Activated CD8-positive, alpha-beta T cell treated with anti-CD3 and anti-CD28 coated beads for 36 hours (primary cell): ENCODE measurements at regions not wholly inside any gene's neighbourhood (a gene's known extent, or its start where the extent isn't known, plus 50 kb on each side); places are given as distances from the start of the nearest gene placed in this dataset.

Source experiments
- ATAC-seq: fragments of 200-7000 bp; cut with Tn5 transposase; one replicate; pipeline ENCODE4 v1.10.0; 2021; ENCODE audit warnings: mild to moderate bottlenecking, moderate library complexity
- CTCF ChIA-PET: fragments of 350-600 bp; sonication (Branson Sonifier 250); formaldehyde crosslinking; loops from one replicate; lab custom pipeline; 2021; ENCODE audit warnings: antibody characterized with exemption; lab: Charles Lee
- POLR2A ChIA-PET: fragments of 350-600 bp; sonication (Branson Sonifier 250); formaldehyde crosslinking; loops from one replicate; lab custom pipeline; 2021; ENCODE audit warnings: antibody characterized with exemption; lab: Charles Lee
- DNase-seq: peaks from one replicate; pipeline ENCODE4 v3.0.0-alpha.2; 2020
- H3K27ac Mint-ChIP-seq: one replicate; pipeline ENCODE4 v1.8.0; 2021; ENCODE audit warnings: mild to moderate bottlenecking, mixed read lengths
- H3K27me3 Mint-ChIP-seq: one replicate; pipeline ENCODE4 v1.8.0; 2021; ENCODE audit warnings: mixed read lengths
- H3K36me3 Mint-ChIP-seq: one replicate; pipeline ENCODE4 v1.8.0; 2021; ENCODE audit warnings: low read depth, mixed read lengths
- H3K4me1 Mint-ChIP-seq: one replicate; pipeline ENCODE4 v1.8.0; 2021; ENCODE audit warnings: low read depth, mixed read lengths
- H3K4me3 Mint-ChIP-seq: one replicate; pipeline ENCODE4 v1.8.0; 2021; ENCODE audit warnings: mild to moderate bottlenecking, moderate library complexity, mixed read lengths
- H3K9me3 Mint-ChIP-seq: one replicate; pipeline ENCODE4 v1.8.0; 2021; ENCODE audit warnings: mixed read lengths
- CTCF ChIP-seq: fragments of 200-600 bp; IDR thresholded peaks from one replicate; pipeline ENCODE4 v1.8.0; 2022; ENCODE audit warnings: antibody characterized with exemption, mild to moderate bottlenecking
- intact Hi-C: fragments of 100-400 bp; cut with micrococcal nuclease; formaldehyde crosslinking; loops from one replicate; pipeline ENCODE4 v1.10.0; 2022

GRCh38 chr3:170776887-170777563, 93.0 kb downstream of the RPL22L1 start:
- Mint-ChIP-seq H3K4me3 (no peak overlapping the region), H3K9me3 (no peaks in the 10 kb centered on the region), H3K36me3 (no peaks in the 10 kb centered on the region), H3K27ac (no peak overlapping the region), H3K27me3 (peaks cover 18% of the 10 kb centered on the region), H3K4me1 (no peaks in the 10 kb centered on the region)
- ChIA-PET POLR2A (interaction anchor here (1.0 kb wide), 1 partner anchor 38 kb away, joined by 3 read pairs; no protein-coding TSS in a partner anchor), CTCF (interaction anchor here (1.0 to 1.7 kb wide), 5 partner anchors 11 to 809 kb away, joined by 3 to 5 read pairs (median 4); no protein-coding TSS in a partner anchor)
- ATAC-seq (no peak), DNase-seq (no peak)
- intact Hi-C loops, result no loop called here
- no peak for TF ChIP-seq CTCF

GRCh38 chr3:170773682-170774425, 96.1 kb downstream of the RPL22L1 start:
- Mint-ChIP-seq H3K4me3 (no peak overlapping the region), H3K27me3 (peaks cover 8% of the 10 kb centered on the region), H3K9me3 (no peaks in the 10 kb centered on the region), H3K36me3 (no peaks in the 10 kb centered on the region), H3K27ac (no peak overlapping the region), H3K4me1 (no peaks in the 10 kb centered on the region)
- ATAC-seq, result no peak
- intact Hi-C loops, result no loop called here
- DNase-seq, result no peak
- ChIA-PET CTCF (no interaction called here), POLR2A (no interaction called here)
- TF ChIP-seq CTCF, result no peak

GRCh38 chr3:170772175-170772574, 97.8 kb downstream of the RPL22L1 start:
- H3K9me3 Mint-ChIP-seq, result no peaks in the 10 kb centered on the region
- no peak overlapping the region for H3K27ac Mint-ChIP-seq
- no peak for TF ChIP-seq CTCF
- H3K36me3 Mint-ChIP-seq, result no peaks in the 10 kb centered on the region
- ATAC-seq, result no peak
- ChIA-PET CTCF (interaction anchor here (1.0 kb wide), 1 partner anchor 12 kb away, joined by 4 read pairs; no protein-coding TSS in a partner anchor), POLR2A (no interaction called here)
- H3K4me3 Mint-ChIP-seq, result no peak overlapping the region
- intact Hi-C loops, result no loop called here
- no peaks in the 10 kb centered on the region for H3K4me1 Mint-ChIP-seq
- DNase-seq, result no peak
- H3K27me3 Mint-ChIP-seq, result peaks cover 2% of the 10 kb centered on the region

GRCh38 chr3:170768334-170768801, 101.6 kb downstream of the RPL22L1 start:
- no peak for TF ChIP-seq CTCF
- no peak for ATAC-seq
- intact Hi-C loops, result no loop called here
- ChIA-PET POLR2A (no interaction called here), CTCF (interaction anchor here (1.3 kb wide), 1 partner anchor 354 kb away, joined by 3 read pairs; no protein-coding TSS in a partner anchor)
- DNase-seq, result no peak
- H3K27ac Mint-ChIP-seq, result no peak overlapping the region
- no peaks in the 10 kb centered on the region for H3K36me3 Mint-ChIP-seq
- H3K4me3 Mint-ChIP-seq, result no peak overlapping the region
- no peaks in the 10 kb centered on the region for H3K27me3 Mint-ChIP-seq
- no peaks in the 10 kb centered on the region for H3K9me3 Mint-ChIP-seq
- H3K4me1 Mint-ChIP-seq, result no peaks in the 10 kb centered on the region

- Mint-ChIP-seq H3K4me1 (no peaks in the 10 kb centered on the region), H3K27ac (no peak overlapping the region), H3K27me3 (no peaks in the 10 kb centered on the region), H3K36me3 (no peaks in the 10 kb centered on the region), H3K4me3 (no peak overlapping the region), H3K9me3 (no peaks in the 10 kb centered on the region)
- intact Hi-C loops, result no loop called here
- ChIA-PET CTCF (interaction anchor here (1.1 kb wide), 1 partner anchor 42 kb away, joined by 3 read pairs; no protein-coding TSS in a partner anchor), POLR2A (no interaction called here)
- TF ChIP-seq CTCF, result no peak
- ATAC-seq, result no peak
- no peak for DNase-seq
These were observed 102.4 kb downstream of the RPL22L1 start for GRCh38 chr3:170767576-170767941.
